ENCODE measurements at regions not wholly inside any gene's neighbourhood (a gene's known extent, or its start where the extent isn't known, plus 50 kb on each side); places are given as distances from the start of the nearest gene placed in this dataset.

DNA sequence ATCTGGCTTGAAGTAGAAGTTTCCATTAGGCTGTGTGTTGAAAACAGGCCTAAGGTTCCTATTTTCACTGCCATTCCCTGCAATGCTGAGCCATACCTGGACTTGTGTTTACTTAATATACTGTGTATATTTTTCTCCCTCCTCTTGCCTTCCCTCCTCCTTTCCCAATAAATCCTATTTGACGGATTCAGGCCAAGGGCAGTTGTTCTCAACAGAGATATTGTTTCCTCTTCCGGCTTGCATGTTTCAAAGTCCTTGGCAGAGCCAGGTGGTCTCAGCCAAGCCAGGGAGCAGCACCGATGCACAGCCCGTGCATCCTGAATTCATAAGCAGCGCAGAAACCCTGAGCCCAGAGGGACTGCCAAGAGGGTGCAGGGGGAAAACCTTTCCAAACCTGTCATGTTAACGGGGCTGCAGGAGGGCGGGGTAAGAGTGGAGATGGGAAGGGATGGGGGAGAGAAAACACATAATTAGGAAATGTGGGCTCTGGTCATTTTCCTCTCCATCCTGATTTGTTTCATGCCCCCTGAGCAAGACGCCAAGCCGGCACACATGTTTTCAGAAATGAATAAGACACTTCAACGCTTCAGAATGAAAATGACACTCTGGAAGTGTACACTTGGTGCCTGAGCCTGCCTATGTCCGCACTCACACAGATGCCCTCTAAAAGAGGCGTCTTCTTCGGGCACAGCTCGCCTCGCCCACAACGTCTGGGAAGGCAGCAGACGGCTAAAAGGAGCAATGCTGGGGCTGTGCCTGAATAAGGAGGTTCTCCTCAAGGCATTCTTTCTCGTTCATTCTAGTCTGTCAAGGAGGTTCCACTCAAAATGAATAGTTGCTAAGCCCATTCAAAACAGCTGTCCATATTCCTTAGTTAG, 149.3 kb upstream of the UBL3 start:
- DNase-seq (ENCODE audit: low read depth), result no peak

DNA sequence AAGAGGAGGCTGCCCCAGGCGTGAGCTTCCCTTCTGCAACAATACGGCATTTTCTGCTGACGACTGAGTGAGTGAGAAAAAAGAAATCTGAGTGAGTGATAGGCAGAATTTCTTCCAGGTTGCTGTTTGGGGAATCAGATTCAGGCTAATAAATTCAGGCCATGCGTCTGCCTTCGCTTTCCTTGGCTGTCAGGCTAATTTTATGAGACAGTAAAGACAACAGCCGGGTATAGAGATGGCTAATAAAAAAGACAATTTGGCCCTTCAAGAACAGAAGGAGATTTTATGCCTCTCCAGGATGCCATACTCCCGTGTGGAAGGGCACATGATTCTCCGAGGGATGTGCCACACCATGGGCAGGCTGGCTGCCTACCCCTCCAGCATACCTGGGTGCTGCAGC, 145.9 kb upstream of the UBL3 start:
- DNase-seq (ENCODE audit: low read depth), result no peak

- DNase-seq (ENCODE audit: low read depth), result no peak
Observed at GRCh38 chr13:29994911-29995595, 144.6 kb upstream of the UBL3 start.

DNA sequence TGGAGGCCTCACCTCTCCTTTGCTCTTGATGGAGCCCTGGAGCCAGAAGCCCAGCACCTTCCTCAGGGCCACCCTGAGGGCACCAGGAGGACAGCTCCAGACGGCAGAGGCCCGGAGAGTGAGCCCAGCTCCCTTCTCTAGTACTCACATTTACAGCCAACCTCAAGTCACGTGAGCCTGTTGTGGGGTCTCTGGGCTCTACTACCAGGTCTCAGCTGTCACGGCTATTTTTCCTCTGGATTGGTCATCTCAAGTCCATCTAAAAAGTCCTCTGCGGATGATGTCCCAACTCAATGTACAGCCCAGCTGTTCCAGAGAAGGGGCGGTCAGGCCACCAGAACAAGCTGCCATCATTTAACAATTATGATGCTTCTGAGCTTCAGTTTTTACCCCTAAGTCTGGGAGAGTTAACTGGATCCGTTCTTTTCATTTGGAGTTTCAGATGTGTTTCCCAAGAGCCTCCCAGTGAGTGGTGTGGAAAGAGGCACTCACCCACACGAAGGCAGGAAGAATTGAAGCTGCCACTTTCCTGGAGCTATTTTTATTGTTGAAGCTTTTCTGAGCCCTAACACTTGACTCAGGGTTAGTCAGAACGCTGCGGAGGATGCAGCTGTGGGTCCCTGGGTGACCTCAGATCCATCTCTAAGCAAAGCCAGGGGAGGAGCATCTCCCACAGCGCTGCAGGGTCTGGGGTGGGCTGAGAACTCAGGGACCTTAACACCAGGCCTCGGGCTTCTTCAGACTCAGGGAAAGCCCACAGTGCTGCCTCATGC, 143.5 kb upstream of the UBL3 start:
- no peak for DNase-seq (ENCODE audit: low read depth)

DNA sequence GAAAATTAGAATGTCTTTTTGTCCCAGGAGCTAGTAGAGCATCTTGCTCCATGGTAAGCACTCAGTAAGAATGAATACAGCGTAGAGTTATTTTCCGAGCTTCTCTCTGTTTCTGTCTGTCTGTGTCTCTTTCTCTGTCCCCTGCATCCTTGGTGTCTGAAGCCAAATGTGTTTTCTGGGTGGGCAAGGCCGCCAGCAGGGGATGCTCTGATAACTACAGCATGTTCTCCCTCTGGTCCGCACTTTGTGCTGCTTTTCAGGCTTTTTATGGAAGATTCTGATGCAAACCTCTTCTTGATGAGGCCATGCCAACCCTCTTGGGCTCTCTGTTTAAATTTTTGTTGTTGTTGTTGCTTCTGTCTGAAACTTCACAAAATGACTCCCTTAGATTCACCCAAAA, 142.8 kb upstream of the UBL3 start:
- DNase-seq (ENCODE audit: low read depth), result no peak

- no peak for DNase-seq (ENCODE audit: low read depth)
Observed at GRCh38 chr13:29991343-29991742, 140.9 kb upstream of the UBL3 start.

DNA sequence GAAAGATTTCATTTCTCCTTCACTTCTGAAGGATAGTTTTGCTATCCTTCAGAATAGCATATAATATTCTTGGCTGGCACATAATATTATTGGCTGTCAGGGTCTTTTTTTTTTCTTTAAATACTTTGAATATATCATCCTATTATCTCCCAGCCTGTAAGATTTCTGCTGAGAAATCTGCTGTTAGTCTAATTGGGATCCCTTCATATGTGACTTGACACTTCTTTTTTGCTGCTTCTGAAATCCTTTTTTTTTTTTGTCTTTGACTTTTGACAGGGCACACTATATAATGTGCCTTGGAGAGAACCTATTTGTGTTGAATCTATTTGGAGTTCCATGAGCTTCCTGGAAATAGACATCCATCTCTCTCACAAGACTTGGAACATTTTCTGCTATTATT, 136.9 kb upstream of the UBL3 start:
- DNase-seq (ENCODE audit: low read depth), result no peak

GRCh38 chr13:29980339-29980738, 129.9 kb upstream of the UBL3 start:
- no peak for DNase-seq (ENCODE audit: low read depth)

DNA sequence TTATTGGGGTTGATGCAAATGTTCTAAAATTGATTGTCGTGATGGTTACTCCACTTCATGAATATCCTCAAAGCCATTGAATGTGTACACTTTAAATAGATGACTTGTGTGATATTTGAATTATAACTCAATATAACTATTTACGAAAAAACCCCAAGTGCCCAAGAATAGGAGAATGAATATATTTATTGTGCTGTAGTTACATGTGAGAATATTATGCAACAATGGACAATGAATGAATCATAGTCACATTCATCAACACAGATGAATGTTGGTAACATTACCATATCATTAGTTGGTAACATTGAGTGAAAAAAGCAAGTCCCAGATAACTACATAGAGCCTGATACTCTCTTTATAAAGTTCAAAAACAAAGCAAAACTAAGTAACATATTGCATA, 127.8 kb upstream of the UBL3 start:
- DNase-seq (ENCODE audit: low read depth), result no peak

- DNase-seq (ENCODE audit: low read depth), result no peak
Observed at GRCh38 chr13:29977476-29978120, 127.2 kb upstream of the UBL3 start.

GRCh38 chr13:29976535-29976934, 126.1 kb upstream of the UBL3 start:
- DNase-seq (ENCODE audit: low read depth), result no peak

DNA sequence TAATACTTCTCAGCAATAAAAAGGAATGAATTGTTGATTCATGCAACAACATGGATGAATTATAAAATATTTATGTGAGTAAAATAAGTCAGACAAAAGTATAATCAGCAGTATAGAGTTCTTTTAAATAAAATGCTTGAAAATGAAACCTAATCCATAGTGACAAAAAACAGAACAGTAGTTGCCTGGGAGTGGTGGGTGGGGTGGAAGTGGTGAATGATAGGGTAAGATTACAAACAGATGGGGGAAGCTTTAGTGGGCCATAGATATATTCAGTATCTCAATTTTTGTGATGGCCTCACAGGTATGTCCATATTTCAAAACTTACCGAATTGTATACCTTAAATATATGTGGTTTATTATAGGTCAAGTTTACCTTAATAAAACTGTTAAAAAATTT, 124.9 kb upstream of the UBL3 start:
- DNase-seq (ENCODE audit: low read depth), result no peak

GRCh38 chr13:29969286-29969685, 118.9 kb upstream of the UBL3 start:
- DNase-seq (ENCODE audit: low read depth), result no peak

DNA sequence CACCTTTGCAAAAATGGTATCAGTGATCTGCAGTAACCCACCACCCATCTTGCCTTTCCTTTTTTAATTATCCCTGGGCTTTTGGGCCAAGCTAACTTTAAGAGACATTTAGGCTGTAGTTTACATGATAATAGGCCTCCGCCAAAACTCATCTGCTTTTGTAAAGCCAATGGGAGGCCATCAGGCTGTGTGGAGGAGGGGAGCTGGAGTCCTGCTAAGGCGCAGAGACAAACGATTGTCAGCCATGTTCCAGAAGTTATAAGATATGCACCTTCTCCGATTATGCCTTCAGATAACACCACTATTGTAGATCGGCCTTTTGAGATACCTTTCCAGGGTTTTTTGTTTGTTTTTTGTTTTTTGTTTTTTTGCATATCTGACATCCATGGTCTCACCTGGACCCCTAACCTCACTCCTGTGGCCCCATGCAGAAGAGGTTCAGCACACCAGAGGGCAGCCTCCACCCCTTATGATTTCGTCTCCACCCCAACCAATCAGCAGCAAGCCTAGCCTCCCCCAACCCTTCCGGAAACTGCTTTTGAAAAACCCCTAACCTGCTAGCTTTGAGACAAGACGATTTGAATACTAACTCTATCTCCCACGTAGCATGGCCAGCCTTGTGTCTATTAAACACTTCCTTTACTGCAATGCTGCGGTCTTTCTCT, 113.9 kb upstream of the UBL3 start:
- DNase-seq (ENCODE audit: low read depth), result no peak

GRCh38 chr13:29963089-29963488, 112.7 kb upstream of the UBL3 start:
- no peak for DNase-seq (ENCODE audit: low read depth)

DNA sequence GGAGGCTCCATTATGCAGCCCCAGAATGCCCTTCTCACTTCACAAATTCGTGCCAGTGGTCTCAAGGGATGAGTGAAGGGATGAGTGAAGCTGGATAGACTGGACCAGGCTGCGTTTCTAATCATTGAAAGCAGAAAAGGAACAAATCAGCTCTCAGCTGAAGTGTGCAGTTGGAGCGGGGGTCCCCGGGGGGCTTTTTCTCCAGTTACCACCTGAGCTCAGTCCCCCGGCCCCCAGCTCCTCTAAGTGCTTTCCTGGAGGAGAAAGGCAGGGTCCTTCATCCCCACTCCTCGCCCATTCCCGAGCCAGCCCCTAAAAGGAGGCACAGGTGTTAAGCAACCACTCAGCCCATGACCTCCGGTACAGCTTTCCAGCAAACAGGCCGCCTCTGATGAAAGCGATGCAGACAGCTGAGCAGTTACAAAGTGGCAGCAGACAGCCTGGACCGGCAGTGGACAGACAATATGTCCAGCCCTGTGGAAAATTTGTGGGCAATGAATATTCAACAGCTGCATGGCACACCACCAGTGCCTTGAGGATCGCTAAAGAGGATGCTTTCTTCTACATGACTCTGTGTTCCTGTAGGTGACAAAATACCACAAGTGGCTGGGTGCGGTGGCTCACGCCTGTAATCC, 110.7 kb upstream of the UBL3 start:
- DNase-seq (ENCODE audit: low read depth), result no peak

GRCh38 chr13:29959603-29960002, 109.2 kb upstream of the UBL3 start:
- no peak for DNase-seq (ENCODE audit: low read depth)

DNA sequence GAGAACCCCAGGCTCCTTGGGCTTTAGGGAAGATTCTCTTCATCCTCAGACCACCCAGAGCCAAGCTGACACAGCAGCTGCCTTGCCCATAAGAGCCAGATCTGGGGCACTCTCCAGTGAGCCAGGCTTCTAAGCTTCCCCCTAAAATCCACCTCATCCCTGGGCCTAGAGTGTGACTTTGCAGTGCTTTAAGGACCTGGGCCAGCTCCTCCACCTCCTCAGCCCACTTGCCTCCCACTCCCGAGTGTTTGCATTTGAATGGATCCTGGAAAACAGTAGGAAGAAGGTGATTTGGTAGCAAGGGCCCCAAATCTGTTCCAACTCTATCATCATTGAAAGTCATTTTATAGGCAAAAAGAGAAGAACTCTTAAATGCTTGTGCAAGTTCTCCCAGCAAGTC, 108.7 kb upstream of the UBL3 start:
- no peak for DNase-seq (ENCODE audit: low read depth)

- DNase-seq (ENCODE audit: low read depth), result no peak
Observed at GRCh38 chr13:29958476-29958875, 108.1 kb upstream of the UBL3 start.

DNA sequence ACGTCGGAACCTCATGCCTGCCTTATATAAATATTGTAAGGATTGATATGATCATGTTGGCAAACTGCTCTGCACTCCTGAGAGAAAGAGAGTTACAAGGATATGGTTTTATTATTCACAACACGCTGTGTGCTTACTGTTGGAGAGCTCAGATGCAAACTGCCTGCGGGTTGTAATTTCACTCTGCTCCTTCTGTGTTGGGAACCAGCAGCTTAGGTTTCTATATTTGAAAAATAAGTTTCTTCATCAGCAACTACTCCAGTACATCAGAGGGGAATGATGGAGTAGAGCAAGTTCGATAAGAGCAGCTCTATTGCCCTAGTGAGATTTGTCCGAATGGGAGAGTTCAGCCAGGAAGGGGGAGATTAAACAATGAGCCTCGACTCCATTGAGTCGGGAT, 106.9 kb upstream of the UBL3 start:
- no peak for DNase-seq (ENCODE audit: low read depth)

DNA sequence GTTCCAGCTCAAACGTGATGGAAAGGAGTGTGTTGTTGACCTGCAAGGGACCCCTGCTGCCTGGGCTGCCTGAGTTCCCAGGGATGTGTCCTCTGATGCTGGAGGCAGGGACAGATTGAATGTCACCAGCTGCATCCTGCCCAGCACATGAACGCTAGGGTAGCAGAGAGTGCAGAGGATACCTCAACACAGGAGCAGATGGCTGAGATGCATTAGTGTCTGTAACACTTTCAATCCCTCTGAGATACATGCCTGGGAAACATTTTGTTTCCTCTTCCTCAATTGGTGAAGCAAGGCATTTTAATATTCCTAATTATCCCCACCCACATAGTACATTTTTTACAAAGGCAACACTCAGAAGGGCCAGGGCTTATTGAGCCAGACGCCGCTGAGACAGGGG, 106.4 kb upstream of the UBL3 start:
- DNase-seq (ENCODE audit: low read depth), result no peak
